Psoas muscle (tissue), 7 donors: ENCODE measurements at regions not wholly inside any gene's neighbourhood (a gene's known extent, or its start where the extent isn't known, plus 50 kb on each side); places are given as distances from the start of the nearest gene placed in this dataset.

Source experiments
- ATAC-seq, 4 donors: fragments of 200-7000 bp; cut with Tn5 transposase; one replicate each; pipeline ENCODE4 v1.9.1; 2020; ENCODE audit warnings: moderate library complexity in 3 of 4, mild to moderate bottlenecking in 2 of 4
- DNase-seq, 2 donors: peaks; one replicate each; pipeline ENCODE4 v3.0.0-alpha.2; 2020
- H3K27ac ChIP-seq: fragments of 200-600 bp; one replicate; pipeline ENCODE4 v1.8.0; 2022
- H3K27me3 ChIP-seq, 3 donors: fragments of 200-600 bp in 1 of 3; one replicate each; pipeline versions ENCODE4 v1.6.1 to v1.8.0; 2013 to 2022; ENCODE audit warnings: low read length in 2 of 3, mild to moderate bottlenecking in 2 of 3, moderate library complexity in 1 of 3; ENCODE audit not compliant: insufficient read depth in 3 of 3
- H3K36me3 ChIP-seq, 2 donors: fragments of 200-600 bp in 1 of 2; one replicate each; pipeline versions ENCODE4 v1.6.1 to v1.8.0; 2013 to 2022; ENCODE audit warnings: low read depth in 1 of 2, mild to moderate bottlenecking in 1 of 2, moderate library complexity in 1 of 2; ENCODE audit not compliant: insufficient read depth in 1 of 2
- H3K4me1 ChIP-seq: fragments of 200-600 bp; one replicate; pipeline ENCODE4 v1.8.0; 2022
- H3K4me3 ChIP-seq: fragments of 200-600 bp; one replicate; pipeline ENCODE4 v1.8.0; 2022; ENCODE audit warnings: mild to moderate bottlenecking
- H3K9me3 ChIP-seq: fragments of 200-600 bp; one replicate; pipeline ENCODE4 v1.8.0; 2022
- CTCF ChIP-seq: fragments of 200-600 bp; IDR thresholded peaks from one replicate; pipeline ENCODE4 v1.8.0; 2022; ENCODE audit warnings: antibody characterized with exemption
- WGBS, 3 donors: extraction: QIAGEN DNeasy Blood & Tissue Kit; methylation state at CpG; one replicate each; pipeline versions ENCODE4 v1.1.6 to v1.1.7; 2013; 5-methylcytosine and 5-hydroxymethylcytosine counted together
- intact Hi-C, 2 donors: fragments of 100-400 bp; cut with DNase I; formaldehyde crosslinking; loops; one replicate each; pipeline versions ENCODE4 v1.11.0 to v1.14.2; 2022
- donor health status: healthy with polysubstance abuse.
- donor health status: DM: no; HTN: no; CAD: no; lungs with moderate emphysema.
- donor health status: Bipolar disorder and iron deficiency.
- donor health status: healthy.
- donor health status: DM: yes; HTN: yes; CAD: no.
- donor health status: DM: no; HTN: no; CAD: no.
- donor health status: DM: yes; HTN: yes; CAD: no.

- Histone ChIP-seq H3K4me1 (no peaks in the 10 kb centered on the region), H3K36me3 (no peaks in the 10 kb centered on the region), H3K27ac (no peak overlapping the region), H3K27me3 (no peaks in the 10 kb centered on the region), H3K4me3 (no peak overlapping the region), H3K9me3 (no peaks in the 10 kb centered on the region)
- intact Hi-C loops: no loop called here
- TF ChIP-seq CTCF: no peak
- ATAC-seq: no peak
- no peak for DNase-seq
These were observed 1182.0 kb downstream of the MAT2B start for GRCh38 chr5:164687391-164687790.

GRCh38 chr5:164688437-164688836 is 1183.0 kb downstream of the MAT2B start:
- H3K36me3 ChIP-seq: no peaks in the 10 kb centered on the region
- no peak for TF ChIP-seq CTCF
- H3K27me3 ChIP-seq: no peaks in the 10 kb centered on the region
- 71 to 81% (median 74%) methylated on average over 2 of the region's 2 CpGs for WGBS, 3 donors
- no peaks in the 10 kb centered on the region for H3K9me3 ChIP-seq
- ATAC-seq (no peak), DNase-seq (no peak)
- no peak overlapping the region for H3K27ac ChIP-seq
- intact Hi-C loops: no loop called here
- no peak overlapping the region for H3K4me3 ChIP-seq
- H3K4me1 ChIP-seq: no peaks in the 10 kb centered on the region

- DNase-seq (no peak), ATAC-seq (no peak)
- no peaks in the 10 kb centered on the region for H3K27me3 ChIP-seq
- no peaks in the 10 kb centered on the region for H3K9me3 ChIP-seq
- intact Hi-C loops: no loop called here
- no peak overlapping the region for H3K4me3 ChIP-seq
- H3K27ac ChIP-seq: no peak overlapping the region
- TF ChIP-seq CTCF: no peak
- H3K4me1 ChIP-seq: no peaks in the 10 kb centered on the region
- no peaks in the 10 kb centered on the region for H3K36me3 ChIP-seq
- WGBS, 3 donors: 47 to 64% (median 54%) methylated on average over 7 of the region's 7 CpGs
These were observed 1203.4 kb downstream of the MAT2B start for GRCh38 chr5:164708831-164709230.

- intact Hi-C loops: no loop called here
- TF ChIP-seq CTCF: no peak
These were observed 1208.3 kb downstream of the MAT2B start for GRCh38 chr5:164713682-164714081.

GRCh38 chr5:164721116-164721515 is 1215.7 kb downstream of the MAT2B start:
- H3K27ac ChIP-seq: no peak overlapping the region
- no peaks in the 10 kb centered on the region for H3K27me3 ChIP-seq
- no peak for TF ChIP-seq CTCF
- H3K36me3 ChIP-seq: no peaks in the 10 kb centered on the region
- no peaks in the 10 kb centered on the region for H3K9me3 ChIP-seq
- intact Hi-C loops: no loop called here
- ATAC-seq: no peak
- H3K4me1 ChIP-seq: no peaks in the 10 kb centered on the region
- H3K4me3 ChIP-seq: no peak overlapping the region
- no peak for DNase-seq

More at GRCh38 chr5:164713682-164714081, 1208.3 kb downstream of the MAT2B start:
- H3K27ac ChIP-seq: no peak overlapping the region
- H3K9me3 ChIP-seq: no peaks in the 10 kb centered on the region
- DNase-seq: no peak
- 67 to 81% (median 67%) methylated on average over 2 of the region's 2 CpGs for WGBS, 3 donors
- no peak overlapping the region for H3K4me3 ChIP-seq
- H3K36me3 ChIP-seq: no peaks in the 10 kb centered on the region
- ATAC-seq: no peak
- H3K27me3 ChIP-seq: no peaks in the 10 kb centered on the region
- H3K4me1 ChIP-seq: no peaks in the 10 kb centered on the region
